ENCODE measurements at regions not wholly inside any gene's neighbourhood (a gene's known extent, or its start where the extent isn't known, plus 50 kb on each side); places are given as distances from the start of the nearest gene placed in this dataset.

GRCh38 chr3:90010341-90010740, 902.9 kb downstream of the EPHA3 start:
- no peaks in the 10 kb centered on the region for H4K20me1 ChIP-seq (ENCODE audit: insufficient read depth, low read length)
- no peak overlapping the region for H3K4me3 ChIP-seq (replicated peaks in 1 of 3; ENCODE audit: low read depth in 2 of 3, low read length in 3 of 3)
- no peak overlapping the region for H2AFZ ChIP-seq (ENCODE audit: insufficient read depth, low read depth, low read length, poor library complexity, severe bottlenecking)
- Mint-ChIP-seq H3K9me3 (peaks cover 0 to 4% (median 2%) of the 10 kb centered on the region in 7 donors), H3K27me3 (ENCODE audit: low read depth in 3 of 3) (no peaks in the 10 kb centered on the region), H3K27ac (no peak overlapping the region), H3K4me3 (no peak overlapping the region), H3K36me3 (no peaks in the 10 kb centered on the region), H3K4me1 (peaks cover 32% of the 10 kb centered on the region)
- H3K27ac ChIP-seq (ENCODE audit: low read depth in 1 of 2, low read length in 2 of 2): no peak overlapping the region
- no peaks in the 10 kb centered on the region for H3K36me3 ChIP-seq (replicated peaks in 1 of 2; ENCODE audit: control insufficient read depth in 1 of 2, insufficient read depth in 2 of 2, low read length in 2 of 2)
- intact Hi-C loops (cut with micrococcal nuclease): no loop called here
- no peaks in the 10 kb centered on the region for H3K79me2 ChIP-seq (ENCODE audit: insufficient read depth, low read length)
- H3K9me3 ChIP-seq (replicated peaks in 1 of 2; ENCODE audit: control insufficient read depth in 1 of 2, insufficient read depth in 1 of 2, low read length in 2 of 2): peaks cover 0 to 2% of the 10 kb centered on the region in 2 donors
- no peak for DNase-seq
- no peaks in the 10 kb centered on the region for H3K27me3 ChIP-seq (ENCODE audit: control insufficient read depth in 2 of 2, insufficient read depth in 2 of 2, low read length in 2 of 2)
- H3K4me1 ChIP-seq (ENCODE audit: control insufficient read depth in 1 of 2, insufficient read depth in 2 of 2, low read length in 2 of 2): peaks cover 16 to 17% of the 10 kb centered on the region in 2 donors
- H3K9ac ChIP-seq (ENCODE audit: insufficient read depth, low read length, poor library complexity, severe bottlenecking): no peak overlapping the region
- 80% methylated on average over 3 of the region's 3 CpGs for WGBS (ENCODE audit: insufficient coverage)
- no peak overlapping the region for H3K4me2 ChIP-seq (replicated peaks; ENCODE audit: extremely low read depth, low read length, poor library complexity, severe bottlenecking)
- TF ChIP-seq CTCF (IDR thresholded peaks at IDR 0.05): no peak

DNA sequence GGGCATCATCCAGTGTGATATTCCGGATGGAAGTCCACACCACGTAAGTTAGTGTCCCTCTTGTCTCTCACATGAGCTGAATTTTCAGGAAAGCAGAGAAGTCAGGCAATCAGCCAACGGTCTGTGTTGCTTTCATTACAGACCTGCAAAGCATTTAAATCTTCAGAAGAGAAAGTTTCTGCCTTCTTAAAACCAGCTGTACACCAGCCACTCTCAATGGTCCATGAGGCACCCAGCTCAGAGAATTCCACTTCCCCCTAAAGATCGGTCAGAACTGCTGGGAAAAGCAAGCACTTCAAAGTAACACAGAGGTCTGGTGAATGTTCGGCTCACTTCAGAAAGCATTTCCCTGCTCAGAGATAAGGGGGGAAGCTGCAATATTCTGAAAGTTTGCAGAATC, 903.7 kb downstream of the EPHA3 start:
- no peaks in the 10 kb centered on the region for H3K79me2 ChIP-seq (ENCODE audit: insufficient read depth, low read length)
- no peak overlapping the region for H3K27ac Mint-ChIP-seq
- H3K4me1 ChIP-seq (ENCODE audit: control insufficient read depth in 1 of 2, insufficient read depth in 2 of 2, low read length in 2 of 2): peaks cover 16 to 17% of the 10 kb centered on the region in 2 donors
- H3K27me3 Mint-ChIP-seq (ENCODE audit: low read depth in 3 of 3): no peaks in the 10 kb centered on the region
- no peaks in the 10 kb centered on the region for H3K36me3 Mint-ChIP-seq
- 78% methylated on average over 3 of the region's 5 CpGs for WGBS (ENCODE audit: insufficient coverage)
- H3K36me3 ChIP-seq (replicated peaks in 1 of 2; ENCODE audit: control insufficient read depth in 1 of 2, insufficient read depth in 2 of 2, low read length in 2 of 2): no peaks in the 10 kb centered on the region
- H3K27ac ChIP-seq (ENCODE audit: low read depth in 1 of 2, low read length in 2 of 2): no peak overlapping the region
- no peak for DNase-seq
- no peak overlapping the region for H3K4me3 ChIP-seq (replicated peaks in 1 of 3; ENCODE audit: low read depth in 2 of 3, low read length in 3 of 3)
- peak overlapping the region; percentile 42 for H2AFZ ChIP-seq (ENCODE audit: insufficient read depth, low read depth, low read length, poor library complexity, severe bottlenecking)
- H4K20me1 ChIP-seq (ENCODE audit: insufficient read depth, low read length): no peaks in the 10 kb centered on the region
- no peak overlapping the region for H3K4me3 Mint-ChIP-seq
- no peaks in the 10 kb centered on the region for H3K27me3 ChIP-seq (ENCODE audit: control insufficient read depth in 2 of 2, insufficient read depth in 2 of 2, low read length in 2 of 2)
- no peak overlapping the region for H3K4me2 ChIP-seq (replicated peaks; ENCODE audit: extremely low read depth, low read length, poor library complexity, severe bottlenecking)
- H3K9ac ChIP-seq (ENCODE audit: insufficient read depth, low read length, poor library complexity, severe bottlenecking): no peak overlapping the region
- H3K4me1 Mint-ChIP-seq: peaks cover 32% of the 10 kb centered on the region
- no peak for TF ChIP-seq CTCF (IDR thresholded peaks at IDR 0.05)
- peaks cover 0 to 2% (median 0%) of the 10 kb centered on the region in 7 donors for H3K9me3 Mint-ChIP-seq
- intact Hi-C loops (cut with micrococcal nuclease): no loop called here
- peaks cover 0 to 2% of the 10 kb centered on the region in 2 donors for H3K9me3 ChIP-seq (replicated peaks in 1 of 2; ENCODE audit: control insufficient read depth in 1 of 2, insufficient read depth in 1 of 2, low read length in 2 of 2)
